HG03457 (cell line): ENCODE measurements at regions not wholly inside any gene's neighbourhood (a gene's known extent, or its start where the extent isn't known, plus 50 kb on each side); places are given as distances from the start of the nearest gene placed in this dataset.
"Not testable (repeated sequence)": the region's sequence is repeated elsewhere in the genome, so short reads cannot be mapped to it uniquely, and the experiment has no call there.

Source experiments
- ATAC-seq: cut with Tn5 transposase; IDR thresholded peaks from one replicate; pipeline ENCODE4 v1.9.1; 2021; ENCODE audit warnings: moderate number of reproducible peaks; ENCODE audit not compliant: unreplicated experiment

DNA sequence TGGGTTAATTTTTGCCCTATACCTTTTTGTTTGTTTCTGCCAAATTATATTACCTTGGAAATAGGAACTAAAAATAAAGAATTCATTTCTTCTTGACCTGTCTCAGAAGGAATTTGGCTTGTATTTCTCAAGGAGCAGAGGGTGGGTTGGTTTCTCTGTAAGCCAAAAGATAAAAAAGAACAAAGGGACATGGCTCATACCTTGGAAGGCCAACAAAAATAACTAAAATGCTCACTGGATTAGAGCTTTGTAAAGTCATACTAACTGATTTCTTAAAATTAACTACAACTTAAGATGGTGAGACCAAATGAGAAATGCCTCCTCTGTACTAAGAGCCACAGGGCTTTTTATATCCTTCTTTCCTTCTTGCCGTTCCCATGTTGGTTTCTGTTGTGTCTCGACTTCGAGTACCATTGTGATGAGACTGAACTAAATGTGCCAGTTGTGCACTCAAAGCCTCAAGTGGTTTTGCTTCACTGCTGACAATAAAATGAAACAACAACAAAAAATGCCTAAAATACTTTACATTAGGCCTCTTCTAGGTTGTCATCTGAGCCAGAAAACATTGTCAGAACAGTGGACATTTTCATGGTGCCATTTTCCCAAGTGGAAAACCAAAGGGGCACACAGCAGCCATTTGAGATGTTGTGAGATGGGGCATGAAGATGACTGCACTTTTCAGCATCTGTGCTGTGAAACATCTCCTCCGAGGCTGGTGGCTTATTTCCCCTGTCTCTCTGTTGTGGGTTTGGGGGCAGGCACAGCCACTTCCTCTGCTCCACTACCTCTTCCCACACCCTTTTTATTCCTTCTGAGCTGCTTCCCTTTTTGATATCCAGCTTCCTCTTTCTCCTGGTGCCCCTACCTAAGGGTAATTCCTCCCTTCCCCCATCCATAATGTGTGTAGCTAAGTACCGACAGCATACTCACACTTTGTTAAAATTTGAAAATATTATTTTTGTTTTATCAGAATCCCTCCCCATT, 51.8 kb upstream of the AGR3 start:
- no peak for ATAC-seq

DNA sequence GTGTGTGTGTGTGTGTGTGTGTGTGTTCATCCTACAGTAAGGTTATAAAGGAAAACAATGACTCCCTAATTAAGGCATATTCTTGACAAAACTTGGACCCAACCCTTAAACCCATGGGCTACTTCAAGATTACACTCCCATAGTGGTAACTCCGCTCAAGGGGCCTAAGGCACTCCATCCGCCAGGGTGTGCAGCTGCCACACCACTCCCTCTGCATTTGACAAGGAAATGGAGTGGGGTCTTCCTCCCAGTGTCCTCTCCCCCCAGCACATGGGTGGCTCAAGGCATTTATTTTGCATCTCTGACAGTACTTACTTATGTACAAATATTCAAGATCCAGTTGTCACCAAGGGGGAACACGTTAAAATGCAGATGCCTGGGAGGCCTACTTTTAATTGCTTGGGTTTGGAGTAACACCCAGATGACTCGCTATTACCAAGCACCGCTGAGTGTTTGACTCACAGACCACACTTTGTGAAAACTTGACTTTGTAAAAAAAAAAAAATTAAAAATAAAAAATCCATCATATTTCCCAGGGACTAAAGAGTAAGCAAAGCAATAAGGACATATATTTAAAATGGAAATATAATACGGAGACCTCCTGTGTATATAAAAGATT, 53.0 kb upstream of the AGR3 start:
- no peak for ATAC-seq

DNA sequence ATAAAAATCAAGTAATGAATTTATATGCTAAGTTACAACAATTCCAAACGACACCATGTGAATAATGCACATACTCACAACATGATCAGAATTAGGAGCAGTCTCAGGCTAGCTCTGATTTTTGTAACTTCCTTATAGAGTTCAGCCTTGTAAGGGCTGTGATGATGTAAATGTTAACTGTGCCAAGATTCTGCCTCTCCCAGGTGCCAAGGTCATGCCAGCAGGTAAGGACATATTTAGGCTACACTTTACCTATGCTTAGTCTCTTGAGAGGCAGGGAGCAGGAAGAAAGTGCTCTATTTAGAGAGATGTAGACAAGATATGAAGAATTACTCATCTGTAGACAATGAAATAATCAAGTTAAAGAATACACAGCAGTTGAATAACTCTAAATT, 53.6 kb upstream of the AGR3 start:
- ATAC-seq = no peak

- ATAC-seq = no peak
Observed at GRCh38 chr7:16936626-16937422, 55.0 kb upstream of the AGR3 start.

DNA sequence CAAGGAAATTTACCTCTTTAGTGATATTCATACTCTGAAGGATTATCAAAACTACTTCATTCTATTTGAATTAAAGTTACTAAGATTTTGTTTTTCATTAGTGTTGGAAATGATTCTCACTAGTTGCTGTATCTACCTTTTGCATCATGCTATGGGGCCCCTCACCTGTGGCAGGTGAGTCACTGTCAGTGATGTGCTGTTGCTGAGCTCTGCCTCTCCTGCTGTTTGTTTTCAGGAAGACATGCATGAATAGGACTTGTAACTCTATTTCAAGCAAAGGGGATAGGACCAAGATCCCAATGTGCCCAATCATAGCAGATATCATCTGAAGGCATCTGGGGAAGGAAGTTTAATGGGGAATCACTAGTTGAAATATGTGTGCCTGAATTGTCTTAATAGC, 57.4 kb upstream of the AGR3 start:
- ATAC-seq = no peak

DNA sequence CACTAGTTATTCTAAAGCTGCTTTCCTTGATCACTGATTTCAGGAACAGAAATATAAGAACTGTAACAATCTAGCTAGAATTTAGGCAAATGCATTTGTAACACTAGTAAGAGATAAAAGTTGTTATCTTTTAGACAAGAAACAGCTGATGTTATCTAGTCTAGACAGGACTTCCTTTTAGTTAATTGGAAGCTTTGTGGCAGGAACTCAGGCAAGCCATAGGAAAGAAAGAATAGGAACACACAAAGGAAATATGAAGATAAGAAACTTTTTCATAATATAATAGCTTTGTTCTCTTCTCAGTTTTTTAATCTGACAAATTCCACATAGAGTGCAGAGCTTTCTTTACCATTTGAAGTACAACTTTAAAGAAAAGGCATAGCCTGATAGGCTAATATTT, 59.0 kb upstream of the AGR3 start:
- ATAC-seq = no peak

DNA sequence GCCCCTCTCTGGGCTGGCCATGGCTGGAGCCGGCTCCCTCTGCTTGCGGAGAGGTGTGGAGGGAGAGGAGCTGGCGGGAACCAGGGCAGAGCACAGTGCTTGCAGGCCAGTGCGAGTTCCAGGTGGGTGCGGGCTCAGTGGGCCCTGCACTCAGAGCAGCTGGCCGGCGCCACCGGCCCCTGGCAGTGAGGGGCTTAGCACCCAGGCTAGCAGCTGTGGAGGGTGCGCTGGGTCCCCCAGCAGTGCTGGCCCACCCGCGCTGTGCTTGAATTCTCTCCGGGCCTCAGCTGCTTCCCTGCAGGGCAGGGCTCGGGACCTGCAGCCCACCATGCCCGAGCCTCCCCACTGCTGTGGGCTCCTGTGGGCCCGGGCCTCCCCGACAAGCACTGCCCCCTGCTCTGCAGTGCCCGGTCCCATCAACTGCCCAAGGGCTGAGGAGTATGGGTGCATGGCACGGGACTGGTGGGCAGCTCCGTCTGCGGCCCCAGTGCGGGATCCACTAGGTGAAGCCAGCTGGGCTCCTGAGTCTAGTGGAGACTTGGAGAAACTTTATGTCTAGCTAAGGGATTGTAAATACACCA, 61.2 kb upstream of the AGR3 start:
- ATAC-seq = no peak

DNA sequence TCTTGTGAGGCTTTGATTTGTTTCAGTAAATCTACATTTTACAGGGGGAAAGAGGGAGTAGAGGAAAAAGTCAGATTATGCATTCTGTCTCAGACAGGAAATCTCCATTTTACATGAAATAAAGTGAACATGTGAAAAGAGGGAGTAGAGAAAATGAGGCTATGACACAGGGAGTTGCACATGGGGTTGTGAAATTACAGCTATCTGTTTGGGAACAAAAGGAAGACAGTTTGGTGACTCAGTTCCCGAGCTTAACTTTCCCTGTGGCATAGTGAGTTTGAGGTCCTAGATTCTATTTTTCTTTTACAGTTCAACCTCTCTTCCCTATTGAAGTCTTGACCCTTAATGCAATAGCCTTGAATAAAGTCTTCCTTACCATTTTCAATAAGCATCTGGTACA, 63.2 kb upstream of the AGR3 start:
- ATAC-seq = no peak

DNA sequence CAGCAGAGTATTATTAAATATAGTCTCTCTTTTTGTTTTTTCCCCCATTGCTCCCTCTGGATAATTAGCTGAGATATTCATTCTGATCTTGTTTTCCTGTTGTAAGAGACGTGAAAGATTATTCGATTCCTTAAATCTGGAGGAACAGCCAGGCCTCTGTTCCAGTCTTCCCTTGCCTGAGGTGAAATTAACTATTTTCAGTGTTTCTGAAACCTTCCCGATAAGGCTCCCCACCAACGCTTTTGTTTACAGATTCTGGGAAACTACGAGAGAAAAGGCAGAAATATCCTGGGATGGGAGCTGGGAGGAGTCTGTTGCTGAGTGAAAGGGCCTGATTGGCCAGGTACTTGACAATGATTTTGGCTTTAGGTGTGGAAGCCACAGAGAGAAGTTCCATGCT, 63.6 kb upstream of the AGR3 start:
- no peak for ATAC-seq

- ATAC-seq = not testable (repeated sequence)
Observed at GRCh38 chr7:16948110-16948509, 66.3 kb upstream of the AGR3 start.

GRCh38 chr7:16951483-16952080, 69.8 kb upstream of the AGR3 start:
- ATAC-seq = no peak

DNA sequence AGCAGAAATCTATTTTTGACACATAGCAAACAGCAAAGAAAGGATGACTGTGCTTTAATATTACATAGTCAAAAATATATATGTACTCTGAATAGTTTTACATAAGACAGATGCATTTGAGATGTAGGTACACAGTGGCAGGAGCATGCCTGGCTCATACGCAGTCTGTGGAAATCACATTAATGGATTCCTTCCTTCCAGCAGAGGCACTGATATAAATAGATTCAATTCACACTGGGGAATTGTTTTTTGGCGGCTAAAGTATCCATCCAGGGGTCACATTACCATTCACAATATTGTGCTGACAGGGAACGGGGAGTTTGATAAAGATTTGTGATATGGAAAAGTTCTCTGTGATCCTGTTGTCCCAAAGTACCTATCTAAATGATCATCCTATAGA, 72.5 kb upstream of the AGR3 start:
- ATAC-seq = no peak

DNA sequence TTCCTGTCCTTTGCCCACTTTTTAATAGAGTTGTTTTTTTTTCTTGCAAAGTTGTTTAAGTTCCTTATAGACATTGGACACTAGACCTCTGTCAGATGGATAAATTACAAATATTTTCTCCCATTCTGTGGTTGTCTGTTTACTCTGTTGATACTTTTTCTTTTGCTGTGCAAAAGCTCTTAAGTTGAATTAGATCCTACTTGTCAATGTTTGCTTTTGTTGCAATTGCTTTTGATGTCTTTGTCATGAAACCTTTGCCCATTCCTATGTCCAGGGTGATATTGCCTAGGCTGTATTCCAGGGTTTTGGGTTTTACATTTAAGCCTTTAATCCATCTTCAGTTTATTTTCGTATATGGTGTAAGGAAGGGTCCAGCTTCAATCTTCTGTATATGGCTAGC, 76.9 kb upstream of the AGR3 start:
- ATAC-seq = no peak

- ATAC-seq = no peak
Observed at GRCh38 chr7:16960337-16960965, 78.7 kb upstream of the AGR3 start.

DNA sequence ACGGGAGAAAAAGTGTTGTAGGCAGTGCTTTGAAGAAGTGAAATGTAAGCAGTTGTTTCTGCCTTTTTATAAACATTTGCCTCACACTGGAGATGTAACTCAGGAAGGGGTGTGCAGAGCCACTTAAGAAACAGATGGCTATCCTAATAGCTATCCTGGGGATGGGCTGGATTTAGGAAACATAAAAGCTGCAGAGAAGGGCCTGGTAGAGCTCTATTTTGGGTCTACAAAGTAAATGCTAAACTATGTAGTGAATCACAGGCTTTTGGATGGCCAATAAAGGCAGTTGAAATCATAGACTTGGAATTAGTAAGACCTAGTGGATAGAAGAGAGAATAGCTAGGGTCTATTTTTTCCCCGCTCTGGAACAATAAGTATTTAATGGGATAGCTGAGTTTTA, 79.9 kb upstream of the AGR3 start:
- no peak for ATAC-seq

DNA sequence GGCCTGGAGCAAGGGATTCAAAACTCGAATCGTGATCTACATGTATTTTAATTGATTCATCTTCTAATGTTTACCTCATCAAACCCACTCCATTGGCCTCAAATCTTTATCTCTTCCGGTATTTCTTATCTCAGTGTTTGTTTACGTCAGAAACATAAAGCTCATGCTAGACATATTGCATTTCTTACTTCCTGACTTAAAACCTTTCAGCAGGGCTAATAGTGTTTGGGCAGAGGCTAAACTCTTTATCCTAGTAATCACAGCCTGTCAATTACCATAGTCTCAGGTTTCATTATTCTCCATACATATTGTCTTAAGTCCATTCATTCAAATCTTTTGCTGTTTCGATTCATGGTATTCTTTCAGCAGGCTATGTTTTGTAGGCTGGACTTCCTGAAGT, 81.3 kb upstream of the AGR3 start:
- ATAC-seq = no peak

GRCh38 chr7:16965697-16966096, 83.9 kb upstream of the AGR3 start:
- ATAC-seq = not testable (repeated sequence)

GRCh38 chr7:16967300-16967811, 85.6 kb upstream of the AGR3 start:
- ATAC-seq = no peak

GRCh38 chr7:16970732-16971482, 89.1 kb upstream of the AGR3 start:
- no peak for ATAC-seq
